HepG2 (cell line): ENCODE measurements at regions not wholly inside any gene's neighbourhood (a gene's known extent, or its start where the extent isn't known, plus 50 kb on each side); places are given as distances from the start of the nearest gene placed in this dataset.

Source experiments
- ATAC-seq: fragments of 200-7000 bp; cut with Tn5 transposase; 3 replicates; pipeline ENCODE4 v1.9.1; 2020; ENCODE audit warnings: mild to moderate bottlenecking, moderate library complexity
- BruUV-seq: library from RNA; stranded (reverse); fragments of 400-500 nt; replicated peaks from 2 replicates; lab custom pipeline; 2021; lab: Mats Ljungman, UMichigan
- CTCF ChIA-PET: fragments of 300-600 bp; formaldehyde crosslinking; extraction: SDS; loops from one replicate; lab custom pipeline; 2021; ENCODE audit warnings: low total read pairs, inconsistent platforms, low intra/inter-chr PET ratio; lab: Yijun Ruan, JAX
- POLR2A ChIA-PET: fragments of 350-600 bp; sonication (Branson Sonifier 250); formaldehyde crosslinking; loops from one replicate; lab custom pipeline; 2020; ENCODE audit warnings: antibody characterized with exemption, inconsistent platforms; lab: Yijun Ruan, JAX
- DNase-seq: peaks from one replicate; pipeline ENCODE4 v3.0.0-alpha.2; 2015; ENCODE audit warnings: low spot score
- FAIRE-seq: peaks from 3 replicates; lab custom pipeline; 2011; peaks lifted over from hg19 to GRCh38; lab: Jason Lieb, UNC
- H2AFZ ChIP-seq: one replicate; pipeline ENCODE4 v1.6.1; 2011; ENCODE audit warnings: low read length, inconsistent platforms
- H3K27ac ChIP-seq: fragments of 300-600 bp; 3 replicates; pipeline ENCODE4 v1.8.0; 2011; ENCODE audit warnings: mixed run types, mild to moderate bottlenecking, mixed read lengths, low read length, inconsistent platforms; ENCODE audit not compliant: insufficient read depth; ENCODE audit errors: extremely low read length
- H3K27me3 ChIP-seq, 2 experiments: fragments of 200-600 bp in 1 of 2; 2 replicates in 1 of 2; 3 replicates in 1 of 2; pipeline versions ENCODE4 v1.6.0 to v1.8.0; 2011; ENCODE audit warnings: low read length in 2 of 2, mild to moderate bottlenecking in 2 of 2, moderate library complexity in 2 of 2, inconsistent platforms in 1 of 2; ENCODE audit not compliant: insufficient read depth in 2 of 2, control insufficient read depth in 1 of 2
- H3K36me3 ChIP-seq, 2 experiments: fragments of 200-600 bp in 1 of 2; replicated peaks in 1 of 2; 2 replicates in 1 of 2; 3 replicates in 1 of 2; pipeline versions ENCODE4 v1.5.1 to v1.8.0; 2011; ENCODE audit warnings: low read length in 2 of 2, inconsistent platforms in 1 of 2; ENCODE audit not compliant: insufficient read depth in 2 of 2, control insufficient read depth in 1 of 2
- H3K4me1 ChIP-seq: 2 replicates; pipeline ENCODE4 v1.5.1; 2012; ENCODE audit warnings: low read length, inconsistent platforms; ENCODE audit not compliant: insufficient read depth
- H3K4me2 ChIP-seq: 2 replicates; pipeline ENCODE4 v1.6.0; 2011; ENCODE audit warnings: low read depth, low read length, inconsistent platforms
- H3K4me3 ChIP-seq, 3 experiments: fragments of 200-600 bp in 1 of 3; sonication (generic), shearing (Covaris generic) in 1 of 3; replicated peaks in 1 of 3; 2 replicates each; pipeline ENCODE4 v1.5.1; 2011 to 2016; ENCODE audit warnings: low read length in 3 of 3, inconsistent platforms in 2 of 3, low read depth in 2 of 3, mild to moderate bottlenecking in 2 of 3, control low read depth in 1 of 3, mixed read lengths in 1 of 3; ENCODE audit not compliant: insufficient read depth in 1 of 3
- H3K79me2 ChIP-seq: one replicate; pipeline ENCODE4 v1.6.1; 2011; ENCODE audit warnings: low read length, inconsistent platforms; ENCODE audit not compliant: insufficient read depth
- H3K9ac ChIP-seq: 2 replicates; pipeline ENCODE4 v1.6.0; 2011; ENCODE audit warnings: mild to moderate bottlenecking, low read depth, low read length, inconsistent platforms; ENCODE audit not compliant: insufficient read depth
- H3K9me3 ChIP-seq: 2 replicates; pipeline ENCODE4 v1.5.1; 2012; ENCODE audit warnings: mild to moderate bottlenecking, low read length
- H4K20me1 ChIP-seq: 2 replicates; pipeline ENCODE4 v1.6.0; 2011; ENCODE audit warnings: inconsistent platforms, mild to moderate bottlenecking, low read length, moderate library complexity; ENCODE audit not compliant: insufficient read depth
- ATF5 ChIP-seq: sonication (generic); formaldehyde crosslinking; IDR thresholded peaks from 2 replicates; pipeline ENCODE4 v1.4.0; 2020; ENCODE audit warnings: mild to moderate bottlenecking, low read depth, missing genetic modification reagents
- GABPA ChIP-seq, 2 experiments: IDR thresholded peaks; 2 replicates each; pipeline ENCODE4 v1.6.1; 2011 to 2016; ENCODE audit warnings: low read depth in 2 of 2, low read length in 1 of 2, missing biosample characterization in 1 of 2, missing genetic modification characterization in 1 of 2
- MED13 ChIP-seq: sonication (generic); formaldehyde crosslinking; IDR thresholded peaks from 2 replicates; pipeline ENCODE4 v1.5.0; 2020; ENCODE audit warnings: missing genetic modification reagents
- PAXIP1 ChIP-seq: sonication (generic); formaldehyde crosslinking; conservative IDR thresholded peaks from 2 replicates; pipeline ENCODE4 v1.4.0; 2020; ENCODE audit warnings: mild to moderate bottlenecking, missing genetic modification reagents, moderate library complexity
- POLR2A ChIP-seq, 2 experiments: IDR thresholded peaks; 2 replicates each; pipeline ENCODE4 v1.6.1; 2011; ENCODE audit warnings: low read depth in 2 of 2, low read length in 2 of 2, mild to moderate bottlenecking in 1 of 2, moderate library complexity in 1 of 2; ENCODE audit not compliant: insufficient read depth in 1 of 2
- SALL1 ChIP-seq: sonication (generic); formaldehyde crosslinking; IDR thresholded peaks from 2 replicates; pipeline ENCODE4 v1.8.0; 2022; ENCODE audit warnings: mild to moderate bottlenecking, missing genetic modification reagents
- ZIK1 ChIP-seq: sonication (generic); formaldehyde crosslinking; IDR thresholded peaks from 2 replicates; pipeline ENCODE4 v1.5.0; 2020; ENCODE audit warnings: mild to moderate bottlenecking, low read depth, missing genetic modification reagents, borderline replicate concordance
- ZNF777 ChIP-seq: sonication (generic); formaldehyde crosslinking; IDR thresholded peaks from 2 replicates; pipeline ENCODE4 v1.4.0; 2020; ENCODE audit warnings: missing genetic modification reagents
- WGBS: methylation state at CpG from one replicate; pipeline ENCODE4 v1.1.6; 2017; ENCODE audit warnings: low lambda C conversion rate; 5-methylcytosine and 5-hydroxymethylcytosine counted together
- in situ Hi-C: cut with HindIII; loops from 2 replicates; pipeline ENCODE4 v1.10.0; 2017; ENCODE audit warnings: low pct_unique_long_range_greater_than_20kb; ENCODE audit not compliant: extremely low pct_ligation_motif_present
- intact Hi-C: fragments of 100-400 bp; cut with micrococcal nuclease; formaldehyde crosslinking; loops from one replicate; pipeline ENCODE4 v1.10.0; 2022; ENCODE audit not compliant: unreplicated experiment

DNA sequence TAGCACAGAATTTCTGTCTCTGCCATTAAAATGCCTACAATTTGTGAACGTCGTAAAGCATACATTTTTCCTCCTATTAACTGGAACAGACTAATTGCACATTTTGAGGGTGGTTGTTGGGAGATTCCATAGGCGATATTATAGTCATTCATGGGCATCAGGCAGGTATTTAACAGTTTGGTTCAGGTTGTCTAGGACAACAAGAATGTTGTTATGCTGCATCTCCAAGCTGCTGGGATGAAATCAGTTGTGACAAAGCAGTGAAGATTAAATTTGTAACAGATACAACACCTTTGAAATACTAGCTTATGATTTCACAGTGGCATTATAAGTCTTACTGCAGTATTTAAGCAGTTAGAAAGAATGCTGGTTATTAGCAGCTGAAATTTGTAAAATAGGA, 339.7 kb upstream of the PITX2 start:
- Histone ChIP-seq H2AFZ (no peak overlapping the region), H3K36me3 (no peaks in the 10 kb centered on the region), H3K9me3 (no peaks in the 10 kb centered on the region), H3K4me3 (no peak overlapping the region), H3K4me1 (no peaks in the 10 kb centered on the region), H3K9ac (no peak overlapping the region), H3K27me3 (no peaks in the 10 kb centered on the region), H3K27ac (no peak overlapping the region), H3K79me2 (no peaks in the 10 kb centered on the region), H3K4me2 (no peak overlapping the region), H4K20me1 (no peaks in the 10 kb centered on the region)
- DNase-seq (no peak), FAIRE-seq (no peak), ATAC-seq (no peak)
- intact Hi-C loops (no loop called here), in situ Hi-C loops (no loop called here)
- 3% methylated on average over 3 of the region's 3 CpGs for WGBS
- no TSS peak for BruUV-seq
- ChIA-PET POLR2A (no interaction called here), CTCF (no interaction called here)
- TF ChIP-seq MED13 (CRISPR knock-in tag) (no peak), GABPA (IDR thresholded peaks at IDR 0.05; ENCODE audit: low read depth, low read length) (no peak), GABPA (CRISPR knock-in tag; IDR thresholded peaks at IDR 0.05; ENCODE audit: low read depth) (no peak), PAXIP1 (CRISPR knock-in tag) (no peak), ZIK1 (CRISPR knock-in tag) (no peak), SALL1 (no peak), POLR2A (IDR thresholded peaks at IDR 0.05; ENCODE audit: insufficient read depth in 1 of 2, low read depth in 2 of 2, low read length in 2 of 2) (no peak), ATF5 (CRISPR knock-in tag) (no peak), ZNF777 (CRISPR knock-in tag) (no peak)
